GM12875 (cell line): ENCODE measurements at regions not wholly inside any gene's neighbourhood (a gene's known extent, or its start where the extent isn't known, plus 50 kb on each side); places are given as distances from the start of the nearest gene placed in this dataset.
A peak's percentile ranks its signal among the peaks of the same experiment; 100 is the strongest.

ENCODE experiments used
- H3K4me3 ChIP-seq: one replicate; pipeline ENCODE4 v1.5.1; 2011; ENCODE audit warnings: low read depth, low read length, control low read depth
- TF ChIP-seq, protein P1 (sequence below): IDR thresholded peaks from 2 replicates; pipeline ENCODE4 v1.5.1; 2011; ENCODE audit warnings: low read depth, mild to moderate bottlenecking, control low read depth, inconsistent platforms, low read length, moderate library complexity, borderline replicate concordance; ENCODE audit not compliant: insufficient read depth

- TF ChIP-seq, protein P1, sequence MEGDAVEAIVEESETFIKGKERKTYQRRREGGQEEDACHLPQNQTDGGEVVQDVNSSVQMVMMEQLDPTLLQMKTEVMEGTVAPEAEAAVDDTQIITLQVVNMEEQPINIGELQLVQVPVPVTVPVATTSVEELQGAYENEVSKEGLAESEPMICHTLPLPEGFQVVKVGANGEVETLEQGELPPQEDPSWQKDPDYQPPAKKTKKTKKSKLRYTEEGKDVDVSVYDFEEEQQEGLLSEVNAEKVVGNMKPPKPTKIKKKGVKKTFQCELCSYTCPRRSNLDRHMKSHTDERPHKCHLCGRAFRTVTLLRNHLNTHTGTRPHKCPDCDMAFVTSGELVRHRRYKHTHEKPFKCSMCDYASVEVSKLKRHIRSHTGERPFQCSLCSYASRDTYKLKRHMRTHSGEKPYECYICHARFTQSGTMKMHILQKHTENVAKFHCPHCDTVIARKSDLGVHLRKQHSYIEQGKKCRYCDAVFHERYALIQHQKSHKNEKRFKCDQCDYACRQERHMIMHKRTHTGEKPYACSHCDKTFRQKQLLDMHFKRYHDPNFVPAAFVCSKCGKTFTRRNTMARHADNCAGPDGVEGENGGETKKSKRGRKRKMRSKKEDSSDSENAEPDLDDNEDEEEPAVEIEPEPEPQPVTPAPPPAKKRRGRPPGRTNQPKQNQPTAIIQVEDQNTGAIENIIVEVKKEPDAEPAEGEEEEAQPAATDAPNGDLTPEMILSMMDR: no peak
- H3K4me3 ChIP-seq: no peak overlapping the region
These were observed 687.8 kb downstream of the SLCO4C1 start for GRCh38 chr5:101608322-101608721.

DNA sequence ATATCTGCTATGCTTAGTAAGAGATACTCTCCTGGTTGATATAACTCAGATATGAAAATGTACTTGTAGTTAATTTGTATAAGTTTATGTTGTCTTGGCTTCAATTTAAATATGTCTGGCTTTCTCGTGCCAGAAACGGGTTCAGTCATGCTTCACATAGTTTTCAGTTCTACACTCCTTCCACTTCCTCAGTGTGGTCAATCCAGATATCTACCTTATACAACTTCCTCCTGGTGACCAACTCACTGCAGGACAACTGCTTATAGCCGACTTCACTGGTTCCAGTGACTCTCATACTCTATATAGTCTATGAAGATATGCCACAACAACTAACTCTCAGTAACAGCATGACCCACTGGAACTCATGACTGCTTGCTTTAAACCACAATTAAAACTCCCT, 690.4 kb downstream of the SLCO4C1 start:
- TF ChIP-seq, protein P1: no peak
- no peak overlapping the region for H3K4me3 ChIP-seq

DNA sequence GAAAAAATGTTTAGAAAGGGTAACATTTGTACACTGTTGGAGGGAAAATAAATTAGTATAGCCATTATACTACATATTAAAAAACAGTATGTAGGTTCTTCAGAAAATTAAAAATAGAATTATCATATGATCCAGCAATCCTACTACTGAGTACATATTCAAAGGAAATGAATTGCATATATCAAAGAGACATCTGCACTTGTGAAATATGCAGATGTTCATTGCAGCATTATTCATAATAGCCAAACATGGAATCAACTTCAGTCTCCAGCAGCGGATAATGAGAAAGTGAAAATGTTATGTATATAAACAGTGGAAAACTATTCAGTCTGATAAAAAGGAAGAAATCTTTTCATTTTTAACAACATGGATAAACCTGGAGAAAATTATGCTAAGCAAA, 695.5 kb downstream of the SLCO4C1 start:
- TF ChIP-seq, protein P1: no peak
- no peak overlapping the region for H3K4me3 ChIP-seq

- no peak overlapping the region for H3K4me3 ChIP-seq
- TF ChIP-seq, protein P1: peak; percentile 38; the same call in 1 of the 2 replicates
These were observed 687.3 kb upstream of the ST8SIA4 start for GRCh38 chr5:101590384-101590783.

GRCh38 chr5:101585366-101585765, 682.3 kb upstream of the ST8SIA4 start:
- H3K4me3 ChIP-seq: no peak overlapping the region
- TF ChIP-seq, protein P1: no peak

- H3K4me3 ChIP-seq: no peak overlapping the region
- TF ChIP-seq, protein P1: no peak
These were observed 677.5 kb upstream of the ST8SIA4 start for GRCh38 chr5:101580591-101580990.

DNA sequence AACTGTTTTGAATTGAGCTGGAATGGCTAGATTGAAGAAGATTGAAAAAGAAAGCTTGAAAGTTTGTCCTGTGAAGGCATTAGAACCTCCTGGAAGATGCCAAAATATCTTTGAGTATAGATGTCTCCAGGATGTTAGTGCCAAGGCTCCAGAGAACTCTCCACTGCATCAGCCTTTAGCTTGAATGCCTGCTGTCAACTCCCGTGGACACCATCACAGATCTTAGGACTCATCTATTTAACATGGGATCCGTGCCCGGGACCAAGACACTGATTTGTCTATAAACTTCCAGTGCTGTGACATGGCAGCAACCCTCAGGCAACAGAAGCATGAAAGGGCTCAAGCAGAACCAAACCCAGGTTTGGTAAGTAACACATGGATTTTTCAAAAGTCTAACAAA, 670.9 kb upstream of the ST8SIA4 start:
- H3K4me3 ChIP-seq: no peak overlapping the region
- TF ChIP-seq, protein P1: no peak
